Daoy (cell line): ENCODE measurements at regions not wholly inside any gene's neighbourhood (a gene's known extent, or its start where the extent isn't known, plus 50 kb on each side); places are given as distances from the start of the nearest gene placed in this dataset.
"Not testable (repeated sequence)": the region's sequence is repeated elsewhere in the genome, so short reads cannot be mapped to it uniquely, and the experiment has no call there.

Source experiments
- DNase-seq: peaks from one replicate; pipeline ENCODE4 v3.0.0-alpha.2; 2015; ENCODE audit warnings: low read depth

DNA sequence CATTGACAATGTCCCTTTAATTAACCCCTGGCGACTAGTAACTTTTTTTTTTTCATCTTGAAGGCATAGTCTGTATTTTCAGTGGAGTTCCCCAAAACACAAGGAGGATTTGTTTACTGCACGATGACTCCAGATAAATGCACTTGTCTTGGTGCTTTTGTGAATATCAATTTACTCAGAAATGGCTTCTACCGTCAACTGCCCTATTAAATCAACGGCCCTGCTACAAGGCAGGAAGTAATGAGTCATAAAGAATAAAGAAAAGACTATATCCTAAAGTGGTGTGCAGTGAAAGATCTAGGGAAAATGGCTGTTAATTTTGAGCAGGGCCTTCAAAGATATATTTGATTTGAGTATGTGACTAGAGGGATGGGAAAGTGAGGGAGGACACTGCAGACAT lies 388.3 kb upstream of the CHD1 start:
- DNase-seq: no peak

DNA sequence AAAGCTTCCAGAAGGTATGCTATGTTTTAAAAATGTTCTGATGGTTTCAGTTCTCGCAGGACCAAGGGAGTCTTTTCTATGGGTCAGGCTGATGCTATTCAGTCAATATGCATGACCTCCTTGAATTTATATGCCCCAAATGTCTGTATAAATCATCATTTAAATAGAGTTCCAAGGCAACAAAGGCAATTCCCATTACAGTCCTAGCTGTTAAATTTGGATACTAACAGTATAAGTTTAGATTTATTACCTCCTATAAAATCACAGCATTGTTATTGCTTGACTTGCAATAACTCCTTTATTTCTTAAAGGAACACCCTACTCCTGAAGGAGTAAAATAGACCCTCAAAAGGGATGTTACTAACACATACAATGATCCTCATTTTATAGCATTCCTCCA lies 387.7 kb upstream of the CHD1 start:
- no peak for DNase-seq

DNA sequence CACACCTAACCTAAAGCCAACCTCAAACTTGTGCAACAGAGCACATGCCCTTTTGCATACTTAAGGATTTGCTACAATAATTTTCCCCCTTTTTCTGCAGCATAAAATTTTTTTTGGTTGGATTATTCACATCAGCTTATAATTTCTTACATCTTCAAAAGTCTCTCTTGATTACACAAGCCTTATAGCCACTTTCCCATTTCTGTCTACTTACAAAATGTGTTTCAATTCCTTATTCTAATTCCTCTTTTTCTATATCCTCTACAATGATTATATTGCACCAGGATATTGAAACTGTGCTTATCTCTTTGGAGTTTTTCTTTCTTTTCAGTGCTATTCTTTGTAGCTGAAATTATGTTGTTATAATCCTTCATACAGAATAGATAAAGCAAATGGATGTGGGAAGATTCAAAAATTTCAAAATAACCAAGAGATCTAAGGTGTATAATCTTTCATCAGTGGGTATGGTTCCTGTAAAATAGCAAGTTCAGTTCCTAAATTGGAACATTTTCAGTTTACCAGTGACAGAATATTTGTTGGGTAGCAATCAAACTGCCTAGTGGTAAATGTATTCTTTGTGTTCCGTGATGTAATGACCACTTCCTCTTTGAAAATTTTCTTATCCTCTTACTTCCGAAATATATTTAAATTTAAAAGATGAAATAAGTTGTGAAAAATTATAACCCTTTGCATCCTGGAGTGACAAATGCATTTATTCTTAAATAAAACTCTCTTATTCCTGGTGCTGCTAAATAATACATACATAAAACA lies 386.8 kb upstream of the CHD1 start:
- DNase-seq: no peak

DNA sequence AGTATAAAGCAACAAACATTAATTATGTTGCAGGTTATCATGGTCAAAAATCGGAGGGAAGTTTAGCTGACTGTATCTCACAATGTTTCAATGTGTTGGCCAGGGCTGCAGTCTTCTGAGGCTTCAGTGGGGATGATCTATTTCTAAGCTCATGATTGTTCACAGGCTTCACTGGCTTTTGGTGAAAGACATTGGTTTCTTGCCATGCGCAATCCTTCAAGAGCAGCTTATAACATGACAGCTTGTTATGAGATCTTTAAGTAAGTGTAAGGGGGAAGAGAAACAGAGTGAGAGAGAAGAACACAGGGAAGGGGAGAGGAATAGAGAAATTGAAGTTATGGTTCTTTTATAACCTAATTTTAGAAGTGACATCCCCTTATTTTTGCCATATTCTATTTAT lies 385.9 kb upstream of the CHD1 start:
- DNase-seq: no peak

DNA sequence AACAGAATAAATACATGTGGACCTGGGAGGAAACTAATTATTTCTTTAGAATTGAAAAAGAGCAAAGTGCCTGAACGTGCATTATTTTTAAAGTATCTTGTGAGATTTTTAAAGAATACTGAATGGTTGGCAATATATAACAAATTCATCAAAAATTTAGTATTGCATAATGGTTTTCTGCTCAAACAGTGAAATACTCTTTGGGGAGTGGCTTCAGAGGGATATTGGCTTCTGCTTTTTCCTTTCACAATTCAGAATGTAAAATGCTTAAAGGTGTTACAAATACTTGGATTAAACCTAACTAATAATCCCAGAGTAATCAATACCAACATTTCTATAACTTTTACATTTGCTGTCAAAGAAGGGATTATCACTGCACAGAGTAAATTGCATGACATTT lies 379.3 kb upstream of the CHD1 start:
- DNase-seq: no peak

DNA sequence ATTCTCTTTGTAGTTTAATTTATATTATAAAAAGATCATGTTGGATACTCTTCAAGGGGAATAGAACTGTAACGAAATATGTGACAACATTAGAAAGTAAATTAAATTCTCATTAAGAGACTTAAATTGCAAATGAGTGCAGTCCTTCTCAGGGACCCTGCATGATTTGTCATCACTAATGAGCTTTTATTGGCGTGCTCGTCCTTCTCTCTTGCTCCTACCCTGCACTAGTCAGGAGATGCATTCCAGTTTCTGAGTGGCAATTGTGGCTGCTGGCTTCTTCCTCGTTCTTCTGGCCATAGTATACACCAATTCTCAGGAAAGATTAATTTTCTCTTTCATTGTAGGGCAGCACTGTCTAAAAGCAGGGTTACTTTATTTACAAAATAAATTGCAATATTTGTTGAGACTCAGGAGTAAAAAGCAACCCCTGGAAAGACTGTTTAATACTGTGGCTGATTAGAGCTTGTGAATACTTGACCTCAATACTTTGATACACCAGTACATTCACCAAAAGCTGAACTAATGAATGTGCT lies 376.3 kb upstream of the CHD1 start:
- DNase-seq: no peak

DNA sequence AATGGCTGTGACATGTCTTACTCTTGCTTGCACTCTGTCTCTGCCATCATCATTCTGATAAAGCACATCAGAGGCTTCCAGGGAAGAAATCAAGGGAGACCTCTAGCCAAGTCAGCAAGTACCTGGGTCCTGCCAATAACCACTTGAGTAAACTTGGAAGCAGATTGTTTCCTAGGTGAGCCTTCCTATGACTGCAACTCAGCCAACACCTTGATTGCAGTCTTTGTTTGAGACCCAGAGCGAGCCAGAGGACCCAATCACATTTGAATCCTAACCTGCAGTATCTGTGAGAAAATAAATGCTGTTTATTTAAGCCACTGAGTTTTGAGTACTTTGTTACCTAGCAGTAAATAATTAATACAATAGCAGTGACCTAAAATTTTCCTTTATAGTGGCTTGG lies 356.8 kb upstream of the CHD1 start:
- DNase-seq: no peak

DNA sequence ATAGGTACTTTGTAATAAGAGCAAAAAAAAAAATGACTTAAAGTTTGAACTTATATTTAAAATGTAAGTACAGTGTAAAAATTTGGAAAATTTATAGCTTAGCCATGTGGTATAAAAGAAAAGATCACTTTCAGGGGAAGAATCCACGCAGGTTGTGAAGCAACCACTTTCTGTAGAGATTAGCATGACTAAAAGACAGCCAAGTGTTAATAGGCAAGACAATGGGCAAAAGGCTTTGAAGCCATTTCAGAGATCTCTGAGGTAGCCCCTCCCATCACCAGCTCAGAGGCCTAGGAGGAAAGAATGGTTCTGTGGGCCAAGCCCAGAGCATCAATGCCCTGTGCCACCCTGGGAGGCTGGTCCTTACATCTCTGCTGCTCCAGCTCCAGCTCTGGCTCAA lies 346.3 kb upstream of the CHD1 start:
- no peak for DNase-seq

DNA sequence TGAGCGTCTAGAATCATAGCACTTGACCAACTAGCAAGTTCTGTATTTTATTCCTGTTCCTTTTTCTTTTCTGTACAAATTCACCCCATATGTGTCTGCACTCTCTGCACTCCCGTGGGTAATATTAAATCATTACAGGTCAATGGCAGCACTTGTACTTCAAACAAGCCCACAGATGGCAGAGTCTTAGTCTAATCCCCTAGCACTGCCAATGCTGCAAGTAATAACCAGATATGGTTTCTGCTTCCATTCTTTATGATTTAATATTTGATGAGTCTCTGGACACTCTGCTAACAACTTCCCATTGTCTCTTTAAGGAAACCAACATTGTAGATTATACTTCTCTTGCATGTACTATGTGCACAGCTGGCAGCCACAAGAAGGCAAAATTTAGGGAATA lies 343.8 kb upstream of the CHD1 start:
- DNase-seq: no peak

DNA sequence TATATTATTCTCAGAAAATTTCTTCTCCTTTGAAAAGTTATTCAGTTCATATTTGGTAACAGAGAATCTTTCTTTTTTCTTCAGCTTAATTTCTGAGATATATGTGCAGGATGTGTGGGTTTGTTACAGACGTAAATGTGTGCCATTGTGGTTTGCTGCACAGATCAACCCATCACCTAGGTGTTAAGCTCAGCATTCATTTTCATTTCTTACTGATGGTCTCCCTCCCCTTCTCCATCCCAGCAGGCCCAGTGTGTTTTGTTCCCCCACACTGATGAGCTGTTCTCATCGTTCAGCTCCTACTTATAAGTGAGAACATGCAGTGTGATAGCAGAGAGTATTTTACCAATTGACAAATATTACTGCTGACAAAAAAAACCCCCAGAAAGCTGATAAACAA lies 330.0 kb upstream of the CHD1 start:
- DNase-seq: no peak

DNA sequence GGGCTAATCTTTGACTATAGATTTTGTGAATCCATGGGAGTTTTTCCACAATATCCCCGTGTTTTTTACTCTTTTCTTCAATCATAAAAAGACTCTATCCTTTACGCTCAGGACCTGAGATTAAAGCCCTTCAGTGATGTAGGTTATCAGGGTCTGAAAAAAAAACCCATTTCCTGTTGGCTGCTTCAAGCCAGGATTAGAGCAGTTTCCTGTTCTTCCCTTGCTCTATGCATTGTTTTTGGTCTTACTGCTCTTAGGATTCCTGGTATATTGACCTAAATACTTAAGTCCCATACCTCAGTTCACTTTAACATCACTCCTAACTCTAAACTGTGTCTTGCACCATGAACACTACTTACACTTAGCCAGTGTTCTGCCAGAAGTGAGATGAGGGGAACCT lies 319.3 kb upstream of the CHD1 start:
- no peak for DNase-seq

DNA sequence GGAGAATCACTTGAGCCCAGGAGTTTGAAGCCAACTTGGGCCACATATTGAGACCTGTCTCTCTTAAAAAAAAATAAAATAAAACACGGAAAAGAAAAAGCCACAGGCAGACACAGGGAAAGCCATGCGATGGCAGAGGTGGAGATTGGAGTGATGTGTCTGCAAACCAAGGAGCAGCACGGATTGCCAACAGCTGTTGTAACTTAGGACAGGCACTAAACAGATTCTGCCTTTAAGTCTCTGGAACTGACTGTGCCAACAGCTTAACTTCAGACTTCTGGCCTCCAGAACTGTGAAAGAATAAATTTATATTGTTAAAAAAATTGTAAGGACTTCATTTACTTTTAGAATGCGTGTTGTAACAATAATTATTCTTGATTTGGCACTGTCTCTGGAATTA lies 318.5 kb upstream of the CHD1 start:
- DNase-seq: no peak

DNA sequence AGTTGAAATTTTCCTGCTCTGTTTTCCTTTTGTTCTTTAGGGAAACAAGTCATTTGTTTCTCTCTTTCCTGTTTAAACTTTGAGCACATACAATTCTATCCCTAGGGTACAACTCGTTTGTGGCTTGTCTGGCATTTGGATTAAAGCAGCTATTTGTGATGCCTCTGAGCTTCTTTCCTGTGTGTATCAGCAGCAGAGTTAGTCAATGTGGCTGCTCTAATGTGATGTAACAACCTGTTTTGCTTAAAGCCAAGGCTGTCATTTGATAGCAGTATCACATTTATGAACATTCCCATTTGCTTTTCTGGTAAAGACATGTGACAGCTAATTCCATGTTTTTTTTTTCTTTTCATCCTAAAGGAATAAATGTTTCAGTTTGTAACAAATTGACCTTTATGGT lies 314.3 kb upstream of the CHD1 start:
- no peak for DNase-seq

DNA sequence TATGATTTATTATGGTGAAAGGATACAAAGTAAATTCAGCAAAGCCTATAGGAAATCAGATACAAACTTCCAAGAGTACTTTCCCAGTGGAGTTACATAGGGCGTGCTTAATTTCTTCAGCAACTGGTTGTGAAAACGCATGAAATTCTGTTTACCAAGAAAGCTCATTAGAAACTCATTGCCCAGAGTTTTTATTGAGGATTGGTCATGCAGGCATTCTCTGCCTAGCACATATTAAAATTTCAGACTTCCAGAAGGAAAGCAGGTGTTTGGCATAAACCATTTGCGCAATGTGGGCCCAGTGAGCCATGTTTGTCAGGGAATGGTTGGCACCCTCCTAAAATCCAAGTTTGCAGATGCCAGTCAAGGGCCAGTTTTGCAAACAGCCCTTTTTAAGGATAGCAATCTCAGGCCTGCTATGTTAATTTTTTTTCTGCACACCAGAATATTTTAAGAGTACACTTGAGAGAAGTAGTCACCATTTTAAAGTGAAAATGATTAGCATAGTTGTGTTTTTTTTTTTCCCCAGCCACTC lies 311.1 kb upstream of the CHD1 start:
- DNase-seq: no peak

DNA sequence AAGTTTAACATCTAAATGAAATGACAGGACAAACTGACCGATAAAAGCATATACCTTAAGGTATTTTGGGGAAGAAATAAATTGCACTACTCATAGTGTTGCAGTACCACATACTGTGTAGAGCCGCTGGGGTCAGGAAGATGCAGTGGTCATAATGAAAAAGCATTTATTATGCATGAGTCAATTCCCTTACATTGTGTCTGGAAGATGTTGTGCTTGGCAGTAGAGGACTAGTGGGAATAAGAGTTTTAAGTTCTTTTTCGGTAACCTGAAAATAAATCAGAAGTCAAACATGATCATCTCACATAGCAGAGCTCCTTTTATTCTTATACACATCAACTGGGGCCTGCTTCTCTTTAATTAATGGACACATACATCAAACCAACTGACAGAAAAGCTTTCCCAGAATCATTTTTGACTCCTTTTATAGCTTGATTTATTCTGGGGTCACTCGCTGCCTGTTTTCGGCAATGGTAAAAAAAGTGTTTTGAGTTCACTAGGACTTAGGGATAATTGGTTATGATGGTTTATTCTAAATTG lies 262.5 kb upstream of the CHD1 start:
- no peak for DNase-seq

DNA sequence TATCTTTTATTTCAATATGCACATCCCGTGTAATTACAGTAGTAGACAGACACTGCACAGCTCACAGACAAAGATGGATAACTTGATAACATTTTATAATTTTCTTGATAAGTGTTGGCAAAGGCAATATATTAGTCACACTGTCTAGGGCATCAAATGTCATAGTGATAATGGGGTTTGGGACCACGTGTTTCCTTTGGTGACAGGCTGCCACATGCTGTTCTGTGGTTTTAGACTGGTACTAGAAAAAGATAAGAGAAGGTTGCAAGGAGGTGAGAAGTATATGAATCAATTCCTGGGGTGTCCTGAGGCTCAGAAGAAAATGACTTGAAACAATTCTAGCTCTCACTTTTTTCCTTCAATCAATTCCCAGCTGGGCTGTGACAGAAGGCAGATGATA lies 258.8 kb upstream of the CHD1 start:
- no peak for DNase-seq

DNA sequence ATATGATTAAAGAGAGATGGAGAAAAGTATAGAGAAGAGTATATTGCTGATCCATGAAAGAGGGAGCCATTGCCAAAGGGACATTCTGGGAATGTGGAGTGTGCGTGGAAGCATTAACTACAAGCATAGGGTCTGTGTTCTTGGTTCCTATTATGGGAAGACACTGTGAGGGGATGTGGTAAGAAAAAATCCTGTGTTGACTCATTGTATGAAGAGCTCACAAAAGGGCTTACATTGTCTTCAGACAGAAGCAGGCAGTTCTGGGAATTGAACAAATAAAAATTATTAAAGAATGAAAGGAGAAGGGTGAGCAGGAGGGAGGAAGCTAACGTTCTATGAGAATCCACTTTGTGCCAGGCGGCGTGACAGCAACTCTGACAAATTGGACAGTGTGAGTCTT lies 250.4 kb upstream of the CHD1 start:
- no peak for DNase-seq

DNA sequence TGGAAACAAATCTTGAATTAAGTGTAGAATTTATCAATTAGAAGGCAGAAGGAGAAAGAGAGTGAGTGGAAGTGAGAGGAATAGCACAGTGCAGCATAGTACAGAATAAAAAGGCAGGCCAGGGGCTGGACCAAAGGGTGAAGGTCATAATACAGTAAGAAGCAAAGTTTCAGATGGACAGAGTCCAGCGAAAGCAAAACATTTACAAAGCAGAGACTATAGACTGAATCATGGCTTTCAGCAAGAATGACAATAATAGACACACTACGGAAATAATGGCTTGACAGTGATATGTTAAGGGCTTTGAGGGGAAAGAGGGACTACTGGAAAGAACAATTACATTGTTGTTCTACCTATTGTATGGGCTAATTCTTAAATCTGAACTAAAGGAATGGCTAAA lies 249.0 kb upstream of the CHD1 start:
- no peak for DNase-seq

DNA sequence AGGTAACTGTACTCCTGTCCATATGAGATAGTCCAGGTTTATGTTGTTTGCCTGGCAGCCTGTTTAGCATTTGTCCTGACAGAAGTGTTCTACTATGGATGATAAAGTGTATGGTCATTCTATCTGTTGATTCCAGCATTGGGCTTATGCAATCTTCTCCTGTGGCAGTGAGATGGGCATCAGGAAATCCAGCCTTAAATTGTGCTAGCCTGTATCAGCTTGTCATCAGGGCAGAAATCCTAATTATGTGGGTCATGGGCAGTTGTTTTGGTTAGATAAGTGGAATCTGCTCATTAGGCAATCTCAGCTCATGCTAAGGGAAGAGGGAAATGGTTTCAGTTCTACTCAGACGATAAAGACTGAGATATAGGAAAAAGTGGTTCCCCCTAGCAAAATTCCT lies 247.4 kb upstream of the CHD1 start:
- no peak for DNase-seq

DNA sequence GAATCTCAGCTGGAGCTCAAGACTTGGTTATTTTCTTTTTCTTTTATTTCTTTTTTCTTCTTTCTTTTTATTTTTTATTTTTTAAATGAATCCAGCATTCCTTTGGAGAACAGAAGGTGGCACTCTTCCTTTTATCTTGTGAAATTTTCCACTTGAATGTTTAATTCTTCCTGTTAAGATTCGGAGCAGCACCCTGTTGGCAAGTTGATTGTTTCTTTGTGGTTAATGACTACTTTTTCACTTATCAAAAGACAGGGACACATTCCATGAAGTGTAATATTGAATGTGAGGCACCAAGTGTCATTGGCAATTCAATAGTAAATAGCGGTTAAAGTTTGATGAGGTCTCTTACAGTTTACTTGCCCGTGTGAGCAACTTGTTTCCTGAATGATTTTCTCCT lies 240.5 kb upstream of the CHD1 start:
- no peak for DNase-seq

DNA sequence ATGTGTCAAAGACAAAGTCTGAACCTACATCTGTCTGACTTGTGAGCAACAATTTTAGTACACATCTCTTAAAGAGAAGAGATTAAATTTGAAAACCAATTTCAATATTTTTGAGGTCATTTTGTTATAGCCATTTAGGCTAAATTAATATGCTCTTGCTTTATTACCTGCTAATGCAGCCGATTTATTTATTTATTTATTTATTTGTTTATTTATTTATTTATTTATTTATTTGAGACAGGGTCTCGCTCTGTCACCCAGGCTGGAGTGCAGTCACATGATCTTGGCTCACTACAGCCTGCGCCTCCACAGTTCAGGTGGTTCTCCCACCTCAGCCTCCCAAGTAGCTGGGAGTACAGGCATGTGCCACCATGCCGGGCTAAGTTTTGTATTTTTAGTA lies 232.7 kb upstream of the CHD1 start:
- not testable (repeated sequence) for DNase-seq

DNA sequence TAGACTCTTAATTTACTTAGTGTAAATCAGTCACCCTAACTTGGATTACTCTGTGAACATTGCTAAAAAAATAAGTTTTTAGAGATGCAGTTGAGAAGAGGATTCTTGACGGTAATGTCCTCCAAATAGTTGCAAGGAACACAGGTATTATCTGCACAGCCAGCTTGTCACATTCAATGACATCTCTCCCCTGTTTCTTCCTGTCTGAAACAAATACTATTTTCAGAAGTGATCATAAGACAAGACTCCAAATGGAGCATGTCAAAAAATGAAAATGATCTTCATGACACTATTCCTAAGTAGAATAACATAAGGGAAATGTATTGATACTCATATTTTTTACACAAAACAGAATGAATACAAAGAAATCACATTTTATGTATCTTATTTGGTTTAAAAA lies 227.9 kb upstream of the CHD1 start:
- DNase-seq: no peak

DNA sequence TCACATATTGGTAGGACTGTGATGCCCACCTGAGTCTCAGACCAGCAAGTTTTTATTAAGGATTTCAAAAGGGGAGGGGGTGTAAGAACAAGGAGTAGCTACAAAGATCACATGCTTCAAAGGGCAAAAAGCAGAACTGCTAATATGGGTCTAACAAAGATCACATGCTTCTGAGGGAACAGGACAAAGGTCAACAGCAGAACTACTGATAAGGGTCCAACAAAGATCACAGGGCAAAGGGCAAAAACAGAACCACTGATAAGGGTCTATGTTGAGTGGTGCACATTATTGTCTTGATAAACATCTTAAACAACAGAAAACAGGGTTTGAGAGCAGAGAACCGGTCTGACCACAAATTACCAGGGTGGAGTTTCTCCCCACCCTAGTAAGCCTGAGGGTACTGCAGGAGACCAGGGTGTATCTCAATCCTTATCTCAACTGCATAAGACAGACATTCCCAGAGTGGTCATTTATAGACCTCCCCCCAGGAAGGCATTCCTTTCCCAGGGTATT lies 214.5 kb upstream of the CHD1 start:
- not testable (repeated sequence) for DNase-seq
